HepG2 (cell line): ENCODE measurements at regions not wholly inside any gene's neighbourhood (a gene's known extent, or its start where the extent isn't known, plus 50 kb on each side); places are given as distances from the start of the nearest gene placed in this dataset.

ENCODE experiments used
- MAFK ChIP-seq, 2 experiments: IDR thresholded peaks in 1 of 2; conservative IDR thresholded peaks in 1 of 2; 2 replicates each; pipeline ENCODE4 v1.6.1; 2011; ENCODE audit warnings: improper control_type of control experiment in 2 of 2, low read length in 2 of 2
- TSC22D2 ChIP-seq: sonication (generic); formaldehyde crosslinking; IDR thresholded peaks from 2 replicates; pipeline ENCODE4 v1.5.1; 2020; ENCODE audit warnings: missing genetic modification reagents, mild to moderate bottlenecking, borderline replicate concordance
- TF ChIP-seq, protein P1 (sequence below): sonication (generic); formaldehyde crosslinking; conservative IDR thresholded peaks from 2 replicates; pipeline ENCODE4 v1.4.0; 2020; ENCODE audit warnings: missing genetic modification reagents

DNA sequence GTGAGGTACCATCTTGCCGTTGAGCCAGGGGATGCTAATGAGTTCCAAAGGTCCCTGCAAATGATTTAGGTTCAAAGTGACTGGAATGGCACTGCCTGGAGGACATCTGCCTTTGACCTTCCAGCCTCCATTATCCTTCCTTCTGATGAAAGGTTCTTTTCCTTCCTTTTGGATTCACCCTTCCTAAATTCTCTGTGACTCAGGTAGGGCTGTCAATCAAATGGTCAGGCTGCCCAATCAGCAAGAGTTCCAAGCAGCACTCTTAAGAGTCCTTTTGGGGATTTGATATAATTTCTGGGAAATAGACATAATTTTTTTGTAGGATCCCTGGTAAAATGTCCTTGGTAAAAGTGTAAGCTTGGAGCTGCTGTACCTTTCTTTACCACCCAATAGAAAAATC is 58.8 kb upstream of the LMO4 start:
- TF ChIP-seq MAFK (conservative IDR thresholded peaks at IDR 0.05 in 1 of 2, IDR thresholded peaks at IDR 0.05 in 1 of 2; ENCODE audit: low read length in 2 of 2) = no peak
- TF ChIP-seq TSC22D2 (CRISPR knock-in tag) = no peak
- TF ChIP-seq, protein P1, sequence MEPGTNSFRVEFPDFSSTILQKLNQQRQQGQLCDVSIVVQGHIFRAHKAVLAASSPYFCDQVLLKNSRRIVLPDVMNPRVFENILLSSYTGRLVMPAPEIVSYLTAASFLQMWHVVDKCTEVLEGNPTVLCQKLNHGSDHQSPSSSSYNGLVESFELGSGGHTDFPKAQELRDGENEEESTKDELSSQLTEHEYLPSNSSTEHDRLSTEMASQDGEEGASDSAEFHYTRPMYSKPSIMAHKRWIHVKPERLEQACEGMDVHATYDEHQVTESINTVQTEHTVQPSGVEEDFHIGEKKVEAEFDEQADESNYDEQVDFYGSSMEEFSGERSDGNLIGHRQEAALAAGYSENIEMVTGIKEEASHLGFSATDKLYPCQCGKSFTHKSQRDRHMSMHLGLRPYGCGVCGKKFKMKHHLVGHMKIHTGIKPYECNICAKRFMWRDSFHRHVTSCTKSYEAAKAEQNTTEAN (CRISPR knock-in tag) = no peak
